ENCODE measurements at regions not wholly inside any gene's neighbourhood (a gene's known extent, or its start where the extent isn't known, plus 50 kb on each side); places are given as distances from the start of the nearest gene placed in this dataset.

DNA sequence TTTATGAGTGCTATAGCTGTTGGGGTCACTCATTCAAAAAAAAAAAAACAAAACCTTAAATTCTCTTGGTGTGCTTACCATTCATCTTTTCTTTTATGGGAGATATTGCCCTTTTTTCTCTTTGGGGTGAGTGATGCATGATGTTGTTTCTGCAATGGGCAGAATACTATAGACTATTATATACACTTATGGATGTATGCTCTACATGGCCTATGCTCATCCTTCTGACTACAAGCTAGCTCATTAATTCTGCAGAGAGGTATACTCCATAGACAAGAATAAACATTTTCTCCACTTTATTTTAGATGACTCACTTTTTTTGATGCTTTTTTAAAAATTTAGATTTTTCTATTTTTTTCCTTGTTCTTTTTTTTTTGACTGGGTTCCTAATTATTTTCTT, 160.3 kb upstream of the ANK2 start:
- Histone ChIP-seq H2AFZ (ENCODE audit: control insufficient read depth, low read length) (no peak overlapping the region), H3K9ac (ENCODE audit: control insufficient read depth, extremely low read depth, insufficient read depth, low read length) (no peak overlapping the region), H4K20me1 (ENCODE audit: control insufficient read depth, extremely low read depth, insufficient read depth, low read length) (no peaks in the 10 kb centered on the region), H3K4me1 (ENCODE audit: control insufficient read depth, extremely low read depth, insufficient read depth, low read length) (no peaks in the 10 kb centered on the region), H3K9me3 (ENCODE audit: control insufficient read depth, low read depth, low read length) (no peaks in the 10 kb centered on the region), H3K27ac (ENCODE audit: control insufficient read depth, insufficient read depth, low read length) (no peak overlapping the region), H3K36me3 (ENCODE audit: control insufficient read depth in 2 of 2, extremely low read depth in 1 of 2, insufficient read depth in 2 of 2, low read length in 2 of 2) (no peaks in the 10 kb centered on the region), H3K9me1 (ENCODE audit: control insufficient read depth, extremely low read depth, insufficient read depth, low read length) (no peaks in the 10 kb centered on the region), H3K27me3 (ENCODE audit: control insufficient read depth, extremely low read depth, insufficient read depth, low read length) (no peaks in the 10 kb centered on the region), H3K79me2 (ENCODE audit: control insufficient read depth, insufficient read depth, low read length) (no peaks in the 10 kb centered on the region), H3K4me2 (ENCODE audit: control insufficient read depth, extremely low read depth, insufficient read depth, low read depth, low read length) (no peak overlapping the region), H3K4me3 (ENCODE audit: control insufficient read depth in 2 of 3, extremely low read depth in 1 of 3, insufficient read depth in 2 of 3, low read depth in 1 of 3, low read length in 3 of 3) (no peak overlapping the region)
- dilution Hi-C loops (cut with MboI; ENCODE audit: extremely low pct_ligation_motif_present, low sequenced_read_pairs): no loop called here
- FAIRE-seq (no peak), DNase-seq (ENCODE audit: low read depth, low spot score) (no peak)
- TF ChIP-seq EZH2 (IDR thresholded peaks at IDR 0.05; ENCODE audit: low read length) (no peak), CTCF (optimal IDR thresholded peaks at IDR 0.05 in 1 of 3, IDR thresholded peaks at IDR 0.05 in 1 of 3, conservative IDR thresholded peaks at IDR 0.05 in 1 of 3; ENCODE audit: extremely low read depth in 1 of 3, insufficient read depth in 2 of 3, low read length in 3 of 3) (no peak)

- H3K36me3 ChIP-seq (ENCODE audit: control insufficient read depth in 2 of 2, extremely low read depth in 1 of 2, insufficient read depth in 2 of 2, low read length in 2 of 2): no peaks in the 10 kb centered on the region
- H3K4me2 ChIP-seq (ENCODE audit: control insufficient read depth, extremely low read depth, insufficient read depth, low read depth, low read length): no peak overlapping the region
- no peak overlapping the region for H3K4me3 ChIP-seq (ENCODE audit: control insufficient read depth in 2 of 3, extremely low read depth in 1 of 3, insufficient read depth in 2 of 3, low read depth in 1 of 3, low read length in 3 of 3)
- no peak for TF ChIP-seq EZH2 (IDR thresholded peaks at IDR 0.05; ENCODE audit: low read length)
- no peak for TF ChIP-seq CTCF (optimal IDR thresholded peaks at IDR 0.05 in 1 of 3, IDR thresholded peaks at IDR 0.05 in 1 of 3, conservative IDR thresholded peaks at IDR 0.05 in 1 of 3; ENCODE audit: extremely low read depth in 1 of 3, insufficient read depth in 2 of 3, low read length in 3 of 3)
- no peaks in the 10 kb centered on the region for H3K79me2 ChIP-seq (ENCODE audit: control insufficient read depth, insufficient read depth, low read length)
- no peaks in the 10 kb centered on the region for H3K9me3 ChIP-seq (ENCODE audit: control insufficient read depth, low read depth, low read length)
- no peak overlapping the region for H3K9ac ChIP-seq (ENCODE audit: control insufficient read depth, extremely low read depth, insufficient read depth, low read length)
- no peak for DNase-seq (ENCODE audit: low read depth, low spot score)
- H3K27ac ChIP-seq (ENCODE audit: control insufficient read depth, insufficient read depth, low read length): no peak overlapping the region
- H3K4me1 ChIP-seq (ENCODE audit: control insufficient read depth, extremely low read depth, insufficient read depth, low read length): no peaks in the 10 kb centered on the region
- H3K9me1 ChIP-seq (ENCODE audit: control insufficient read depth, extremely low read depth, insufficient read depth, low read length): no peaks in the 10 kb centered on the region
- dilution Hi-C loops (cut with MboI; ENCODE audit: extremely low pct_ligation_motif_present, low sequenced_read_pairs): no loop called here
- no peak overlapping the region for H2AFZ ChIP-seq (ENCODE audit: control insufficient read depth, low read length)
- H3K27me3 ChIP-seq (ENCODE audit: control insufficient read depth, extremely low read depth, insufficient read depth, low read length): no peaks in the 10 kb centered on the region
- no peak for FAIRE-seq
- H4K20me1 ChIP-seq (ENCODE audit: control insufficient read depth, extremely low read depth, insufficient read depth, low read length): no peaks in the 10 kb centered on the region
These were observed 159.6 kb upstream of the ANK2 start for GRCh38 chr4:112889619-112890527.

All from keratinocyte (primary cell).